ENCODE measurements at regions not wholly inside any gene's neighbourhood (a gene's known extent, or its start where the extent isn't known, plus 50 kb on each side); places are given as distances from the start of the nearest gene placed in this dataset.

- TF ChIP-seq CTCF (IDR thresholded peaks at IDR 0.05) = no peak
- TF ChIP-seq POLR2A (IDR thresholded peaks at IDR 0.05) = no peak
These were observed 370.7 kb downstream of the GRIA2 start for GRCh38 chr4:157591245-157591644.

Measured in prostate gland (tissue), 2 donors.